Mesendoderm (in vitro differentiated cells): ENCODE measurements at regions not wholly inside any gene's neighbourhood (a gene's known extent, or its start where the extent isn't known, plus 50 kb on each side); places are given as distances from the start of the nearest gene placed in this dataset.

Experiments
- DNase-seq: peaks from one replicate; pipeline ENCODE4 v3.0.0; 2013
- H2AK5ac ChIP-seq: 2 replicates; pipeline ENCODE4 v1.6.1; 2013; ENCODE audit warnings: low read length, inconsistent platforms
- H2BK120ac ChIP-seq: 2 replicates; pipeline ENCODE4 v1.6.1; 2013; ENCODE audit warnings: low read depth, mild to moderate bottlenecking, low read length, moderate library complexity, mixed read lengths
- H2BK15ac ChIP-seq: replicated peaks from 2 replicates; pipeline ENCODE4 v1.6.1; 2013; ENCODE audit warnings: low read depth, mild to moderate bottlenecking, moderate library complexity
- H2BK5ac ChIP-seq: 2 replicates; pipeline ENCODE4 v1.6.1; 2013; ENCODE audit warnings: low read length, inconsistent platforms
- H3K18ac ChIP-seq: 2 replicates; pipeline ENCODE4 v1.6.1; 2013; ENCODE audit warnings: mild to moderate bottlenecking, low read length, mixed read lengths
- H3K23ac ChIP-seq: one replicate; pipeline ENCODE4 v1.6.1; 2013; ENCODE audit warnings: low read length
- H3K27ac ChIP-seq: 2 replicates; pipeline ENCODE4 v1.5.1; 2013; ENCODE audit warnings: low read depth, mild to moderate bottlenecking, inconsistent platforms, low read length, moderate library complexity
- H3K27me3 ChIP-seq: 2 replicates; pipeline ENCODE4 v1.6.1; 2013; ENCODE audit warnings: low read length, control low read depth, mild to moderate bottlenecking, inconsistent platforms; ENCODE audit not compliant: insufficient read depth, poor library complexity
- H3K36me3 ChIP-seq: 2 replicates; pipeline ENCODE4 v1.6.1; 2013; ENCODE audit warnings: low read length, inconsistent platforms; ENCODE audit not compliant: control insufficient read depth, insufficient read depth
- H3K4ac ChIP-seq: one replicate; pipeline ENCODE4 v1.6.1; 2013; ENCODE audit warnings: low read depth, mild to moderate bottlenecking, low read length, moderate library complexity
- H3K4me1 ChIP-seq: 2 replicates; pipeline ENCODE4 v1.6.1; 2013; ENCODE audit warnings: low read depth, low read length, inconsistent platforms; ENCODE audit not compliant: control insufficient read depth
- H3K4me2 ChIP-seq: 2 replicates; pipeline ENCODE4 v1.6.1; 2013; ENCODE audit warnings: low read length
- H3K4me3 ChIP-seq: 2 replicates; pipeline ENCODE4 v1.5.1; 2013; ENCODE audit warnings: mild to moderate bottlenecking, low read length
- H3K56ac ChIP-seq: one replicate; pipeline ENCODE4 v1.6.1; 2013; ENCODE audit warnings: low read length
- H3K79me1 ChIP-seq: 2 replicates; pipeline ENCODE4 v1.6.1; 2013; ENCODE audit warnings: low read length, inconsistent platforms
- H3K79me2 ChIP-seq: 2 replicates; pipeline ENCODE4 v1.6.1; 2013; ENCODE audit warnings: mild to moderate bottlenecking, low read length; ENCODE audit not compliant: control insufficient read depth, insufficient read depth
- H3K9ac ChIP-seq: 2 replicates; pipeline ENCODE4 v1.6.1; 2013; ENCODE audit warnings: low read length, inconsistent platforms
- H4K5ac ChIP-seq: one replicate; pipeline ENCODE4 v1.6.1; 2013; ENCODE audit warnings: low read length
- H4K8ac ChIP-seq: one replicate; pipeline ENCODE4 v1.6.1; 2013; ENCODE audit warnings: low read depth, mild to moderate bottlenecking, control low read depth, low read length, moderate library complexity
- WGBS: extraction: QIAGEN DNeasy Blood & Tissue Kit; methylation state at CpG from one replicate; pipeline ENCODE4 v1.1.7; 2013; ENCODE audit warnings: low lambda C conversion rate, missing lambda C conversion rate; ENCODE audit not compliant: insufficient coverage; ENCODE audit errors: extremely low coverage; 5-methylcytosine and 5-hydroxymethylcytosine counted together

- H2BK120ac ChIP-seq, result no peak overlapping the region
- H2BK15ac ChIP-seq, result no peak overlapping the region
- H3K4me2 ChIP-seq, result no peak overlapping the region
- H3K4me3 ChIP-seq, result no peak overlapping the region
- no peak for DNase-seq
- H3K23ac ChIP-seq, result no peak overlapping the region
- H2BK5ac ChIP-seq, result no peak overlapping the region
- no peak overlapping the region for H3K4ac ChIP-seq
- H3K79me1 ChIP-seq, result no peaks in the 10 kb centered on the region
- H3K18ac ChIP-seq, result no peak overlapping the region
- no peaks in the 10 kb centered on the region for H3K4me1 ChIP-seq
- no peak overlapping the region for H2AK5ac ChIP-seq
- no peaks in the 10 kb centered on the region for H3K27me3 ChIP-seq
- H3K56ac ChIP-seq, result no peak overlapping the region
- no peak overlapping the region for H4K8ac ChIP-seq
- no peak overlapping the region for H3K27ac ChIP-seq
- no peaks in the 10 kb centered on the region for H3K79me2 ChIP-seq
- no CpG with 5 or more reads among the region's 1 CpG for WGBS
- H3K9ac ChIP-seq, result no peak overlapping the region
- H3K36me3 ChIP-seq, result no peaks in the 10 kb centered on the region
- no peak overlapping the region for H4K5ac ChIP-seq
These were observed 186.8 kb downstream of the SNX18 start for GRCh38 chr5:54704333-54704732.

GRCh38 chr5:54703565-54704255 lies 186.2 kb downstream of the SNX18 start:
- Histone ChIP-seq H3K4ac (no peak overlapping the region), H2BK15ac (no peak overlapping the region), H3K9ac (no peak overlapping the region), H3K4me3 (no peak overlapping the region), H4K5ac (no peak overlapping the region), H3K79me2 (no peaks in the 10 kb centered on the region), H2BK5ac (no peak overlapping the region), H3K36me3 (no peaks in the 10 kb centered on the region), H4K8ac (no peak overlapping the region), H3K27ac (no peak overlapping the region), H2BK120ac (no peak overlapping the region), H3K4me1 (no peaks in the 10 kb centered on the region), H3K56ac (no peak overlapping the region), H3K23ac (no peak overlapping the region), H3K4me2 (no peak overlapping the region), H3K18ac (no peak overlapping the region), H3K79me1 (no peaks in the 10 kb centered on the region), H3K27me3 (no peaks in the 10 kb centered on the region), H2AK5ac (no peak overlapping the region)
- no CpG with 5 or more reads among the region's 10 CpGs for WGBS
- no peak for DNase-seq

GRCh38 chr5:54703133-54703532 lies 185.6 kb downstream of the SNX18 start:
- H3K79me1 ChIP-seq, result no peaks in the 10 kb centered on the region

GRCh38 chr5:54702470-54702869 lies 184.9 kb downstream of the SNX18 start:
- H2BK5ac ChIP-seq, result no peak overlapping the region
- H3K4ac ChIP-seq, result no peak overlapping the region
- no peaks in the 10 kb centered on the region for H3K4me1 ChIP-seq
- H3K4me2 ChIP-seq, result no peak overlapping the region
- no peak overlapping the region for H3K9ac ChIP-seq
- no peak overlapping the region for H4K8ac ChIP-seq
- H3K36me3 ChIP-seq, result no peaks in the 10 kb centered on the region
- H4K5ac ChIP-seq, result no peak overlapping the region
- no peak overlapping the region for H3K4me3 ChIP-seq
- no peak overlapping the region for H2AK5ac ChIP-seq
- H3K79me2 ChIP-seq, result no peaks in the 10 kb centered on the region
- no peaks in the 10 kb centered on the region for H3K79me1 ChIP-seq
- no peak overlapping the region for H2BK15ac ChIP-seq
- H3K18ac ChIP-seq, result no peak overlapping the region
- H2BK120ac ChIP-seq, result no peak overlapping the region
- H3K56ac ChIP-seq, result no peak overlapping the region
- no peak overlapping the region for H3K27ac ChIP-seq
- no peak overlapping the region for H3K23ac ChIP-seq
- no peaks in the 10 kb centered on the region for H3K27me3 ChIP-seq
- WGBS, result no CpG with 5 or more reads among the region's 1 CpG
- no peak for DNase-seq

More at GRCh38 chr5:54703133-54703532, 185.6 kb downstream of the SNX18 start:
- no peaks in the 10 kb centered on the region for H3K36me3 ChIP-seq
- H3K4me3 ChIP-seq, result no peak overlapping the region
- H3K4me2 ChIP-seq, result no peak overlapping the region
- no peak overlapping the region for H3K18ac ChIP-seq
- no CpG with 5 or more reads among the region's 2 CpGs for WGBS
- no peak overlapping the region for H2BK5ac ChIP-seq
- H3K27me3 ChIP-seq, result no peaks in the 10 kb centered on the region
- H4K5ac ChIP-seq, result no peak overlapping the region
- H3K4ac ChIP-seq, result no peak overlapping the region
- H4K8ac ChIP-seq, result no peak overlapping the region
- no peak overlapping the region for H2BK15ac ChIP-seq
- no peak overlapping the region for H3K27ac ChIP-seq
- no peaks in the 10 kb centered on the region for H3K79me2 ChIP-seq
- no peak for DNase-seq
- H2AK5ac ChIP-seq, result no peak overlapping the region
- no peak overlapping the region for H3K9ac ChIP-seq
- no peak overlapping the region for H3K23ac ChIP-seq
- no peak overlapping the region for H2BK120ac ChIP-seq
- H3K56ac ChIP-seq, result no peak overlapping the region
- H3K4me1 ChIP-seq, result no peaks in the 10 kb centered on the region

GRCh38 chr5:54700986-54701578 lies 183.5 kb downstream of the SNX18 start:
- Histone ChIP-seq H3K18ac (no peak overlapping the region), H2BK5ac (no peak overlapping the region), H2BK15ac (no peak overlapping the region), H3K79me2 (no peaks in the 10 kb centered on the region), H4K5ac (no peak overlapping the region), H3K4me2 (no peak overlapping the region), H3K27me3 (no peaks in the 10 kb centered on the region), H3K9ac (no peak overlapping the region), H3K36me3 (no peaks in the 10 kb centered on the region), H3K4ac (no peak overlapping the region), H2AK5ac (no peak overlapping the region), H3K23ac (no peak overlapping the region), H3K56ac (no peak overlapping the region), H2BK120ac (no peak overlapping the region), H3K4me3 (no peak overlapping the region), H4K8ac (no peak overlapping the region), H3K79me1 (no peaks in the 10 kb centered on the region), H3K4me1 (no peaks in the 10 kb centered on the region), H3K27ac (no peak overlapping the region)
- DNase-seq, result peak; percentile 91
- WGBS, result no CpG with 5 or more reads among the region's 5 CpGs

- Histone ChIP-seq H3K18ac (no peak overlapping the region), H2AK5ac (no peak overlapping the region), H3K9ac (no peak overlapping the region), H3K4me2 (no peak overlapping the region), H3K4ac (no peak overlapping the region), H2BK5ac (no peak overlapping the region), H3K4me3 (no peak overlapping the region), H4K8ac (no peak overlapping the region), H2BK15ac (no peak overlapping the region), H3K36me3 (no peaks in the 10 kb centered on the region), H4K5ac (no peak overlapping the region), H3K27me3 (no peaks in the 10 kb centered on the region), H2BK120ac (no peak overlapping the region), H3K4me1 (no peaks in the 10 kb centered on the region), H3K23ac (no peak overlapping the region), H3K79me2 (no peaks in the 10 kb centered on the region), H3K27ac (no peak overlapping the region), H3K56ac (no peak overlapping the region), H3K79me1 (no peaks in the 10 kb centered on the region)
- DNase-seq, result no peak
- WGBS, result no CpG with 5 or more reads among the region's 4 CpGs
These were observed 179.4 kb downstream of the SNX18 start for GRCh38 chr5:54696931-54697330.
